Keratinocyte (primary cell): ENCODE measurements at regions not wholly inside any gene's neighbourhood (a gene's known extent, or its start where the extent isn't known, plus 50 kb on each side); places are given as distances from the start of the nearest gene placed in this dataset.

ENCODE experiments used
- DNase-seq: peaks from one replicate; pipeline ENCODE4 v3.0.0-alpha.2; 2011; ENCODE audit warnings: low read depth, missing footprints, low spot score
- FAIRE-seq: peaks from 2 replicates; lab custom pipeline; 2011; peaks lifted over from hg19 to GRCh38; lab: Jason Lieb, UNC
- H2AFZ ChIP-seq: 2 replicates; pipeline ENCODE4 v1.6.0; 2012; ENCODE audit warnings: low read length, control low read depth, inconsistent platforms; ENCODE audit not compliant: control insufficient read depth
- H3K27ac ChIP-seq: 2 replicates; pipeline ENCODE4 v1.5.1; 2011; ENCODE audit warnings: low read length; ENCODE audit not compliant: control insufficient read depth, insufficient read depth
- H3K27me3 ChIP-seq: 3 replicates; pipeline ENCODE4 v1.6.0; 2011; ENCODE audit warnings: low read length; ENCODE audit not compliant: control insufficient read depth, insufficient read depth; ENCODE audit errors: extremely low read depth
- H3K36me3 ChIP-seq, 2 experiments: 2 replicates in 1 of 2; 3 replicates in 1 of 2; pipeline ENCODE4 v1.5.1; 2011; ENCODE audit warnings: low read length in 2 of 2, mild to moderate bottlenecking in 1 of 2; ENCODE audit not compliant: control insufficient read depth in 2 of 2, insufficient read depth in 2 of 2; ENCODE audit errors: extremely low read depth in 1 of 2
- H3K4me1 ChIP-seq: 3 replicates; pipeline ENCODE4 v1.5.1; 2011; ENCODE audit warnings: low read length; ENCODE audit not compliant: control insufficient read depth, insufficient read depth; ENCODE audit errors: extremely low read depth
- H3K4me2 ChIP-seq: 3 replicates; pipeline ENCODE4 v1.6.0; 2011; ENCODE audit warnings: low read depth, low read length; ENCODE audit not compliant: control insufficient read depth, insufficient read depth; ENCODE audit errors: extremely low read depth
- H3K4me3 ChIP-seq, 3 experiments: fragments of 200-600 bp in 1 of 3; sonication (generic) in 1 of 3; 2 replicates in 2 of 3; 3 replicates in 1 of 3; pipeline ENCODE4 v1.5.1; 2011 to 2016; ENCODE audit warnings: low read length in 3 of 3, mild to moderate bottlenecking in 3 of 3, control low read depth in 2 of 3, inconsistent platforms in 1 of 3, low read depth in 1 of 3, mixed read lengths in 1 of 3, mixed run types in 1 of 3, moderate library complexity in 1 of 3; ENCODE audit not compliant: control insufficient read depth in 2 of 3, insufficient read depth in 2 of 3; ENCODE audit errors: extremely low read depth in 1 of 3
- H3K79me2 ChIP-seq: 2 replicates; pipeline ENCODE4 v1.6.0; 2012; ENCODE audit warnings: low read length; ENCODE audit not compliant: control insufficient read depth, insufficient read depth
- H3K9ac ChIP-seq: 3 replicates; pipeline ENCODE4 v1.6.0; 2011; ENCODE audit warnings: low read length; ENCODE audit not compliant: control insufficient read depth, insufficient read depth; ENCODE audit errors: extremely low read depth
- H3K9me1 ChIP-seq: 3 replicates; pipeline ENCODE4 v1.6.0; 2011; ENCODE audit warnings: low read length; ENCODE audit not compliant: control insufficient read depth, insufficient read depth; ENCODE audit errors: extremely low read depth
- H3K9me3 ChIP-seq: 2 replicates; pipeline ENCODE4 v1.5.1; 2012; ENCODE audit warnings: low read depth, low read length; ENCODE audit not compliant: control insufficient read depth
- H4K20me1 ChIP-seq: 3 replicates; pipeline ENCODE4 v1.6.0; 2011; ENCODE audit warnings: low read length; ENCODE audit not compliant: control insufficient read depth, insufficient read depth; ENCODE audit errors: extremely low read depth
- EZH2 ChIP-seq: IDR thresholded peaks from one replicate; pipeline ENCODE4 v1.6.1; 2012; ENCODE audit warnings: inconsistent platforms, mild to moderate bottlenecking, low read length, moderate library complexity
- dilution Hi-C: fragments of 300-500 bp; cut with MboI; formaldehyde crosslinking; loops from one replicate; pipeline ENCODE4 v1.7.0; 2020; ENCODE audit warnings: low sequenced_read_pairs; ENCODE audit not compliant: extremely low pct_ligation_motif_present
- TF ChIP-seq, protein P1 (sequence below), 3 experiments: IDR thresholded peaks in 1 of 3; conservative IDR thresholded peaks in 1 of 3; optimal IDR thresholded peaks in 1 of 3; 2 replicates in 2 of 3; 3 replicates in 1 of 3; pipeline versions ENCODE3 to v1.5.1; 2011; ENCODE audit warnings: low read length in 3 of 3, mild to moderate bottlenecking in 3 of 3, moderate library complexity in 2 of 3, control low read depth in 1 of 3, inconsistent platforms in 1 of 3; ENCODE audit not compliant: insufficient read depth in 2 of 3; ENCODE audit errors: extremely low read depth in 1 of 3

DNA sequence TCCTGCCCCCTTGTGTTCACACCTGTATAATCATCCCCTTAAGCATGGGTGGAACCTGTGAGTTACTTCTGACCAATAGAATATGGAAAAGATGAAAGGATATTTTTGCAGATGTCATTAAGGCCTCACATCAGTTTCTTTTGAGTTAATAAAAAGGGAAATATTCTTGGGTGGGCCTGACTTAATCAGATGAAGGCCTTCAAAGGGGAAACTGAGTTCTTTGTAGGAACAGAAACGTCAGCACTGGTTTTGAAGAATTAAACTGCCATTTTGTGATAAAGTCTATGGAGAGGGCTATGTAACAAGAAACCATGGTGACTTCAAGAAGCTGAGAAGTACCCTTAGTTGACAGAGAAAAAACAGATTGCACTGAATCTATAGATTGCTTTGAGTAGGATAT is 168.7 kb upstream of the CNTNAP4 start:
- Histone ChIP-seq H3K4me2 (no peak overlapping the region), H3K36me3 (no peaks in the 10 kb centered on the region), H3K9me1 (no peaks in the 10 kb centered on the region), H3K27me3 (no peaks in the 10 kb centered on the region), H3K79me2 (no peaks in the 10 kb centered on the region), H3K9me3 (no peaks in the 10 kb centered on the region), H3K4me3 (no peak overlapping the region), H2AFZ (no peak overlapping the region), H3K4me1 (no peaks in the 10 kb centered on the region), H3K9ac (no peak overlapping the region), H4K20me1 (no peaks in the 10 kb centered on the region), H3K27ac (no peak overlapping the region)
- dilution Hi-C loops, result no loop called here
- FAIRE-seq (no peak), DNase-seq (no peak)
- no peak for TF ChIP-seq EZH2
- TF ChIP-seq, protein P1, sequence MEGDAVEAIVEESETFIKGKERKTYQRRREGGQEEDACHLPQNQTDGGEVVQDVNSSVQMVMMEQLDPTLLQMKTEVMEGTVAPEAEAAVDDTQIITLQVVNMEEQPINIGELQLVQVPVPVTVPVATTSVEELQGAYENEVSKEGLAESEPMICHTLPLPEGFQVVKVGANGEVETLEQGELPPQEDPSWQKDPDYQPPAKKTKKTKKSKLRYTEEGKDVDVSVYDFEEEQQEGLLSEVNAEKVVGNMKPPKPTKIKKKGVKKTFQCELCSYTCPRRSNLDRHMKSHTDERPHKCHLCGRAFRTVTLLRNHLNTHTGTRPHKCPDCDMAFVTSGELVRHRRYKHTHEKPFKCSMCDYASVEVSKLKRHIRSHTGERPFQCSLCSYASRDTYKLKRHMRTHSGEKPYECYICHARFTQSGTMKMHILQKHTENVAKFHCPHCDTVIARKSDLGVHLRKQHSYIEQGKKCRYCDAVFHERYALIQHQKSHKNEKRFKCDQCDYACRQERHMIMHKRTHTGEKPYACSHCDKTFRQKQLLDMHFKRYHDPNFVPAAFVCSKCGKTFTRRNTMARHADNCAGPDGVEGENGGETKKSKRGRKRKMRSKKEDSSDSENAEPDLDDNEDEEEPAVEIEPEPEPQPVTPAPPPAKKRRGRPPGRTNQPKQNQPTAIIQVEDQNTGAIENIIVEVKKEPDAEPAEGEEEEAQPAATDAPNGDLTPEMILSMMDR (optimal IDR thresholded peaks at IDR 0.05 in 1 of 3, IDR thresholded peaks at IDR 0.05 in 1 of 3, conservative IDR thresholded peaks at IDR 0.05 in 1 of 3; ENCODE audit: extremely low read depth in 1 of 3, insufficient read depth in 2 of 3, low read length in 3 of 3), result no peak

DNA sequence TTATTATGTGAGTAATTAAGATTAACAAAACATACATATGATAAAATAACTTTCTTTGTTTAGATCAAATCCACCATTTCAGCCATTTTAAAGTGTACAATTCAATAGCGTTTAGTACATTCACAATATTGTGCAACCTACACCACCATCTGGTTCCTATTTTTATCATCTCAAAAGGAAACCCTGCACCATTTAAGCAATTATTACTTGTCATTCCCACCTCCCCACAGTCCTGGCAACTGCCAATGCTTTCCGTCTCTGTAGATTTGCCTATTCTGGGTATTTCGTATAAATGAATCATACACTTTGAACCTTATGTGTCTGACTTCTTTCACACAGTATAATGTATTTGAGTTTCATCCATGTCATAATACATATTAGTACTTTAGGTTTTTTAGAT is 162.5 kb upstream of the CNTNAP4 start:
- Histone ChIP-seq H4K20me1 (no peaks in the 10 kb centered on the region), H3K79me2 (no peaks in the 10 kb centered on the region), H3K27me3 (no peaks in the 10 kb centered on the region), H3K27ac (no peak overlapping the region), H3K4me2 (no peak overlapping the region), H3K4me1 (no peaks in the 10 kb centered on the region), H3K9me1 (no peaks in the 10 kb centered on the region), H2AFZ (no peak overlapping the region), H3K4me3 (no peak overlapping the region), H3K9ac (no peak overlapping the region), H3K9me3 (peaks cover 2% of the 10 kb centered on the region), H3K36me3 (no peaks in the 10 kb centered on the region)
- dilution Hi-C loops, result no loop called here
- TF ChIP-seq, protein P1 (optimal IDR thresholded peaks at IDR 0.05 in 1 of 3, IDR thresholded peaks at IDR 0.05 in 1 of 3, conservative IDR thresholded peaks at IDR 0.05 in 1 of 3; ENCODE audit: extremely low read depth in 1 of 3, insufficient read depth in 2 of 3, low read length in 3 of 3), result no peak
- no peak for TF ChIP-seq EZH2
- FAIRE-seq (no peak), DNase-seq (no peak)
